RWPE1 (cell line): ENCODE measurements at regions not wholly inside any gene's neighbourhood (a gene's known extent, or its start where the extent isn't known, plus 50 kb on each side); places are given as distances from the start of the nearest gene placed in this dataset.

Source experiments
- CTCF ChIA-PET: fragments of 350-600 bp; sonication (Branson Sonifier 250); formaldehyde crosslinking; extraction: SDS; loops from one replicate; lab custom pipeline; 2021; lab: Yijun Ruan, JAX
- POLR2A ChIA-PET: fragments of 400-600 bp; formaldehyde crosslinking; extraction: SDS; loops from one replicate; lab custom pipeline; 2020; ENCODE audit warnings: antibody characterized with exemption; ENCODE audit not compliant: low non-redundant PET; lab: Yijun Ruan, JAX
- DNase-seq: peaks from one replicate; pipeline ENCODE4 v3.0.0; 2012; ENCODE audit warnings: low spot score
- H3K27ac ChIP-seq: fragments of 450-650 bp; 2 replicates; pipeline ENCODE4 v1.5.1; 2017
- CTCF ChIP-seq: fragments of 450-650 bp; conservative IDR thresholded peaks from 2 replicates; pipeline ENCODE4 v1.5.1; 2017; ENCODE audit warnings: low read depth, mild to moderate bottlenecking

DNA sequence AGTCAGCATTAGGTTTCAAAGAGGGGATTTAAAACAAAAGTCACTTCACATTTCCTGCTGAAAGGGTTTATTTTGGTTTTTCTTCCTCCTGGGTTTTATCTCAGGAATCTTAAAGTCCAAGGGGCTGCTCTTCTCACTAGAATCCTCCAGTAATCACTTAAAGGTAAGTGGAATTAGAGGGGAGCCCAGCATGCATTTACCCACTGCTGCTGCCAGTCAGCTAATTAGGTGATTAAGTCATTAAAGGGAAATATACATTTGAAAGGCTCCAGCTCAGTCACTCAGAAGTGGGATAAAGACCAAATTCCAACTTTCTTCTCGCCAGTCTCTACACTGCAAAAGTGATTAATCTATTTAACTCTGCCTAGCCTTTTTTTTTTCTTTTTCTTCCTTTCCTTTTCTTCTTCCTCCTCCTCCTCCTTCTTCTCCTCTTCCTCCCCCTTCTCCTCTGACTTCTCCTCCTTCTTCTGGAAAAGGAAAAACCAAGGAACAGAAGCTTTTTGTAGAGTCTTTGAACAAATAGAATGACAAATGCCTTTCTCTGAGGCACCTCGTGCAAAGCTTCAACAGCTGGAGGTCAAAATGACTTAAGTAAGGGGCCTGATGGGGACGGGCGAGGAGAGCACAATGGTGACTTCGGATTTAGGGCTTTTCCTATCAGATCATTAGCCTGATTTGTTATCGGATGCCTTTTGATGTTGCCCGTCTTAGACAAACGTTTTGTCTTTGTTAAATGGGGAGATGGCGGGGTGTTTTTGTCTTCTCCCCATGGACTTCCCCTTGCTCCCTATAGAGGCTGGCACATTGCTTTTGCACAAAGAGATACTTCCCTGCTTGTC lies 617.6 kb downstream of the IRX1 start:
- ChIA-PET CTCF (no interaction called here), POLR2A (no interaction called here)
- H3K27ac ChIP-seq, result no peak overlapping the region
- no peak for DNase-seq
- TF ChIP-seq CTCF, result no peak

DNA sequence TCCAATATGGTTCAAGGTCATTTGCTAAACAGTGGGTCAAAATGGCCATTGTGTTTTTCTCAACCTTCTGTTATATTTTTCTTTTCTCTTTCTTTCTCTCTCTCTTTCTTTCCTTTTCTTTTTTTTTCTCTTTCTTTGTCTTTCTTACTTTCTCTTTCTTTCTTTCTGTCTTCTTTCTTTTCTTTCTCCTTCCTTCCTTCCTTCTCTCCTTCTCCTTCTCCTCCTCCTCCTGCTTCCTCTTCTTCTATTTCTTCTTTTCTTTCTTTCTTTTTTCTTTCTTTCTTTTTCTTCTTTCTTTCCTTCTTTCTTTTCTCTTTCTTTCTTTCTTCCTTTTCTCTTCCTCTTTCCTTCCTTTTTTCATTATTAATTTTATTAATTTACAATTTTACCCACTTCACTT lies 619.5 kb downstream of the IRX1 start:
- no peak for TF ChIP-seq CTCF
- DNase-seq, result no peak
- H3K27ac ChIP-seq, result no peak overlapping the region
- ChIA-PET POLR2A (no interaction called here), CTCF (no interaction called here)

- ChIA-PET POLR2A (no interaction called here), CTCF (interaction anchor here (0.7 kb wide), 1 partner anchor 1667 kb away, joined by 3 read pairs; no protein-coding TSS in a partner anchor)
- DNase-seq, result no peak
- TF ChIP-seq CTCF, result no peak
- no peak overlapping the region for H3K27ac ChIP-seq
These were observed 620.5 kb downstream of the IRX1 start for GRCh38 chr5:4216142-4216541.

DNA sequence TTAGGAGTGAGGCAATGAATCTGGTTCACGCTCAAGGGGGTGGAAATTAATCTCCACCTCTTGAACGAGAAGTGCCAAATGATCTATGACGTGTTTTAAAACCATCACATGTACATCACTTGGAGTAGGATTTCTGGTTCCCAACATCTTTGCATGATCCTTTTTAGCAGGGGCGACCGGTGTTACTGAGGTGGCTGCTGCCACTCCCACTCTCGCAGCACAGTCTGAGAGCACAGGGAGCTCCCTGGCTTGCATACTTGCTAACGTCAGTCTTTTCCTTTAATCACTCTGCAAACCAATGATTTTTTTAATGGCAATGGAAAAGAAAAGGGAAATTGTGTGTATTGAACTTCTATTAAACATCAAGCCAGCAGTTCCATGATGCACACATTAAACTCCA lies 624.4 kb downstream of the IRX1 start:
- ChIA-PET CTCF (no interaction called here), POLR2A (no interaction called here)
- no peak for DNase-seq
- no peak overlapping the region for H3K27ac ChIP-seq
- no peak for TF ChIP-seq CTCF

- DNase-seq, result no peak
- POLR2A ChIA-PET, result no interaction called here
- TF ChIP-seq CTCF, result no peak
- H3K27ac ChIP-seq, result no peak overlapping the region
- CTCF ChIA-PET, result no interaction called here
These were observed 625.4 kb downstream of the IRX1 start for GRCh38 chr5:4221048-4221447.

- ChIA-PET POLR2A (no interaction called here), CTCF (no interaction called here)
- TF ChIP-seq CTCF, result no peak
- no peak overlapping the region for H3K27ac ChIP-seq
- no peak for DNase-seq
These were observed 626.5 kb downstream of the IRX1 start for GRCh38 chr5:4222147-4222546.
